Tongue (tissue), 1 donor: ENCODE measurements at regions not wholly inside any gene's neighbourhood (a gene's known extent, or its start where the extent isn't known, plus 50 kb on each side); places are given as distances from the start of the nearest gene placed in this dataset.
"Not testable (repeated sequence)": the region's sequence is repeated elsewhere in the genome, so short reads cannot be mapped to it uniquely, and the experiment has no call there.

Experiments used
- DNase-seq: peaks from one replicate; pipeline ENCODE4 v3.0.0-alpha.2; 2015

DNA sequence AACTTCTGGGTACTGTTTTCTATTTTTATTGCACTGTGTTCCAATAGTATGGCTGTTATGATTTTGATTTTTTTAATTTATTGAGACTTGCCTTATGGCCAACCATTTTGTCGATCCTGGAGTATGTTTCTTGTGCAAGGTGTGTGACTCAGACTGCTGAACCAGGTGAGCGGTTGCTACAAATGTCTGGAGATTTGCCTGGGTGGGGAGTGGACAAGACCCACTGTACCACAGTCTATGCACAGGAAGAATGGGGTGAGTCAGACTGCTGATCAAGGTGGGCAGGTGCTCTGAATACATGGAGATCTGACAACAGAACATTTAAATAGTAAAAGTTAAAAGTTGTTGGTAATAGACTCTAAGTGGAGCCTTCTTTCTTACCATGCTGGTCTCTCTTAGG is 609.2 kb downstream of the CSNK1G3 start:
- DNase-seq: no peak

DNA sequence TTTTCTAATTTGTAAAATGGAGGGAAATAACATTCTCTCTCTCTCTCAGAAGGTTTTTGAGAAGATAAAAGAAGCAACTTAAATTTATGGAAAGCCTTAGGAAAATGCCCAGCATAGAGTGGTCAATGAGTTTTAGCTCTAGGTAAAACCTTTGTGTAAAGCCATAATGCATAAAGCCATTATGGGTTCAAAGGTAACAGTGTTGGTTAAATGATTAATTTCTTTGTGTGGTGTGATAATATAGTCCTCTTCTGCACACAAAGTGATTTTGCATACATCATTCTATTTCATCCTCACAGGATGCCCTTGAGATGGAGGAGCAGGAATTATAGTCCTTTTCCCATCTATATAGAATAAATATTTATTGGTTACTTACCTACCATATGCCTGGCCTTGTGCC is 602.9 kb downstream of the CSNK1G3 start:
- no peak for DNase-seq

DNA sequence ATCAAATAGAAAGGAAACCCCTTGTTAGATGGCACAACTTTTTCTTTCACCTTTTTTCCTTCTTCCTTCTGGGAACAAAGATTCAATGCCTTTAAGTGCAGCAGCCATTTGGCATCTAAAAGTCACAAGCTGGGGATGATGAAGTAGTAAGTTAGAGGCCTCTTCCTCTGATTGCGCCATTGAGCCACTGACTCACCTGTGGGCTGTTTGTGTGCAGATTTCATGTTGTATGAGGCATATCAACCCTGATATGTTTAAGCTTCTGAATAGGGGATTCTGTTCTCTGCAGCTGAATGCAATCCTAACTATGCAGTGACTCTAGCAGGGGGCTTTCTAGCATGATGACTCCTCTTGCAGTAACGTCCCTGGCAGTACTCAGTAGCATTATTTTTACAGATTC is 599.9 kb downstream of the CSNK1G3 start:
- no peak for DNase-seq

DNA sequence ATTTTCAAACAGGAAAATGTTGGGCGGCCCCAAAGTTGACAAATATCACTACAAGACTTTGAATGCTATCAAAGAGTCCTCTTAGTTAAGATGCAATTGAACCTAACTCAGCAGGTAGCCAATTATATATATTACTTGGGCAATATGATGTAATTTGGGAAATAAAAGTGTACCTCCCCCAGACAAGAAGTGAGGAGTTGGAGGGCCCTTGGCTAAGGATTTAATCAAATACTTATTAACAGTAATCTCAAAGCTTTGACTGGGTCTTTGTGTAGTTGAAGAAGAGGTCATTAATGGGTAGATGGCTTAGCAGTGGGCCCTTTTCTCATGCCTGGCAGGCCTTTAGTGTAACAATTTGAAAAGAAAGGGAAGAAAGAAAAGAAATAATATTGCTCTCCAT is 599.0 kb downstream of the CSNK1G3 start:
- no peak for DNase-seq

DNA sequence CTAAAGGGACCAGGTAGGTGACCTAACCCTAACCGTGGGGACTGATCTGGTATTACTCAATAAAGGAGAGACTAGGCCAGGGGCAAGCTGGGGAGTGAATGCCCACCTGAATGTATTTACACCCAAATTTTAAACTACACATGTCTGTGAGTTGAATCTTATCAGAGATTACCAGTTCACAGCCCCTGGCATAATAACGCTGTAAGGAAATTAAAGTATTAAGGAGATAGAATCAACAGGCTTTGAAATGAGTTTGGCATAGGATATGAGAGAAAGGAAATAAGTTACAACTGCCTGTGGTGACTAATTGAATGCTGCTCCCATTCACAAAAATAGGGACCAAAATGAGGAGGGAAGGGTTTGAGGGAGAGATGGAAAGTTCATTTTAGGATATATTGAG is 593.3 kb downstream of the CSNK1G3 start:
- DNase-seq: no peak

DNA sequence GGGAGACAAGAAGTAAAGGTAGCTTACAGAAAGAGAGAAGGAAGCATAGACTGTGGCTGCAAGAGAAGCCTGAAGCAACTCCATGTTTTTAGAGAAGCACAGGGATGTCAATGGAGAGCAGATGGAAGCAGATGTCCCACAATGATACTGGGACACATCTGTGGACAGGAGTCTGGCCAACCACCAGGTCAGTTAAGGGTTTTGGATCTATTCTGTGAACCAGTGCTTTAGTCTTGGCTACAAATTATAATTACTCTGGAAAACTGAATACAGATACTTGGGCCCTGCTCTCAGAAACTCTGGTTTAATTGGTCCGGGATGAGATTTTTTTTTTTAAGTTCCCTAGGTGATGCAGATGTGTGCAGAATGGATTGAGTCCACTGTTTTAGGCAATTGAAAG is 592.8 kb downstream of the CSNK1G3 start:
- peak; percentile 36 for DNase-seq

DNA sequence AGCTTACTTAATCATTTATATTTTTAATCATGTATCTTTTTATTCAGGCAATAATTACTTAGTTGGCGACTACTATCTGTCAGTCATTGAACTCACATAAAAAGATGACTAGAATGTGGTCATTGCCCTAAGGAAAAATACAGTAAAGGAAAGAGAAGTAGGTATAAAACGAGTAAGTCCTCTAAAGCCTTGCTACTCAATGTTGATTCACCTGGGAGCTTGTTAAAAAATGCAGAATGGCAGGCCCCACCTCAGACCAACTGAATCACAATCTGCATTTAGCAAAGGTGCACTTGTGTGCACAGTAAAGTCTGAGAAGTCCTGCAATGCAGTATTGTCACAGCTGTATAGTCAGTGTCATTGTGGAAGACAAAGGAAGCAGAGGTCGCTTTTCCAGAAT is 592.4 kb downstream of the CSNK1G3 start:
- no peak for DNase-seq

DNA sequence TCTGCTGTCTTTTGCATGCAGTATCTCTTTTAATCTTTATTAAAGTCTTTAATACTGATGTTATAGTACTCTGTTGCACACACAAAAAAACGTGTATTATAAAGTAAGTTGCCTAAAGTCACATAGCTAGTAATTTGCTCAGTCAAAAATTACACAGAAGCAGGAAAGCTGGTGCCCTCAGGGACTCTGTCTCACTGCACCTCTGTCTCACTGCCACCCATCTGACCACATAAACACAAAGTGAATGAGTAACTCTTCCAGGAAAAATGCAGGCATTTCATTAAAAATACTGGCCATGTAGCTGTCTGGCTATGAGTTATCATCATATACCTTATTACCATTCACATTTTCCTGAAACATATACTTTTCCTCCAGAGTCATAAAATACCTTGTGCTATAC is 591.7 kb downstream of the CSNK1G3 start:
- DNase-seq: no peak

DNA sequence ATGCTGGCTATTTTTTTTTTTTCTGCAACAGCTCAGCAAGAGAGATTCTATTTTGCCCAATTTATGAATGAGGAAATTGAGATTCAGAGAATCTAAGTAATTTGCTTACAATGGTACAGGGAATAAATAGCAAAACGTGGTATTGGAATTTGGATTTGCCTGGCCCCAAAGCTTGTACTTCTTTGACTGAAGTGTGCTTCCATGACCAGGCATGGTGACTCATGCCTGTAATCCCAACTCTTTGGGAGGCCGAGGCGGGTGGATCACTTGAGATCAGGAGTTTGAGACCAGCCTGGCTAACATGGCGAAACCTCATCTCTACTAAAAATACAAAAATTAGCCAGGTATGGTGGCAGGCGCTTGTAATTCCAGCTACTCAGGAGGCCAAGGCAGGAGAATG is 591.1 kb downstream of the CSNK1G3 start:
- not testable (repeated sequence) for DNase-seq

DNA sequence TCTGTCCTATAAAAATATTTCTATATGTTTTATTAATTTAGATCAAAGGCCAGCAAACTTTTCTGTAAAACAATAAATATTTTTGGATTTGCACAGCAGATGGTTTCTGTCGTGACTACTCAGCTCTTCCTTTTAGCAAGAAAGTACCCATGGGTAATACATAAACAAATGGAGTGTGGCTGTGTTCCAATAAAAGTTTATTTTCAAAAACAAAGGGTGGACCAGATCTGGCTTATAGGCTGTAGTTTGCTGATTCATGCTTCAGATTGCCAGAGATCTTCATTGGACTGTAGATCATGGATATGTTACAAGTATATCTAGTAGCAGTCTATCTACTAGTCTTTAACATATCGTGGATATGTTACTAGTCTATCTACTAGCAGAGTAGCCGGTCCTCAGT is 590.5 kb downstream of the CSNK1G3 start:
- no peak for DNase-seq

DNA sequence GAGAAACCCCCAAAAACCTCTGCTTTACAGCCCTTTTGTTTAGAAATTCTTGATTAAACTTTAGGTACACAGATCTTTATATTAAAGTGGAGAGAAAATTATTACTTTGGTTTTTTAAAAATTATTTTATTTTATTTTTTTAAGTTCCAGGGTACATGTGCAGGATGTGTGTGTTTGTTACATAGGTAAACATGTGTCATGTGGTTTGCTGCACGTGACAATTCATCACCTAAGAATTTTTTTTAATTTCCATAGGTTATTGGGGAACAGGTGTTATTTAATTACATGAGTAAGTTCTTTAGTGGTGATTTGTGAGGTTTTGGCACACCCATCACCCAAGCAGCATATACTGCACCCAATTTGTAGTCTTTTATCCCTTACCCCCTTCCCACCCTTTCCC is 581.7 kb downstream of the CSNK1G3 start:
- no peak for DNase-seq

DNA sequence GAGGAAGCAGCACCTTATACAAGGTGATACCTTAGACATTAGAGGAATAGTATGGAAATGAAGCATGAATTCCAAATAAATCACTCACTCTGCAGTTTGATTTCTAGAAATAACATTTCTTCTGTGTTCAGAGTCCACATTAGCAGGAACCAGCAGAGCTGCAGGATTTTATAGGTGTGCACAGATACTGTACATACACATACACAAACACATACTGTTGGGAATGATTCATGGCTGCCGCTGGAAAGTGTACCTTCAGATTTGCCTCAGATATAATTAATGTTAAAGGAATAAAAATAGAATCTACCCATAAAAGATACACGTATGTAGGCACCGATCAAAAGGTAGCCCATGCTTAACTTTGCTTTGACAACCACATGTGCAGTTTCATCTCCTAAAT is 578.1 kb downstream of the CSNK1G3 start:
- DNase-seq: no peak

DNA sequence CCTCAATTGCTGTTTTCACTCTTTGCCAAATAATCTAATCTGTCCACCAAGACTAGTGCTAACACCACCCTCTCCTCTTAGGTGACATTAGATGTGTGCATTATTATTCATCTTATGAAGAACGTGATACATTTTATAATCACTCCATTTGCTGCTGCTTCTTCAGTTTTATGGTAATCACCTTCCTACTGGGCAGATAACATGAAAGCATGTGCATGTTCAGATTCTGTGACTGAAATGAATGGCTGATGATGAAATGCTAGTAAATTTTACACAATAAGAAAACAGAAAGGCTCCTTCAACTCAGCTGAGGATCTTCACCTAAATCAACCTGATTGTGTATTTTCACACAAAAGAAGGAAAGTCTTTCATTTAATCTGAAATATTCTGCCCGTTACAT is 577.6 kb downstream of the CSNK1G3 start:
- DNase-seq: no peak

DNA sequence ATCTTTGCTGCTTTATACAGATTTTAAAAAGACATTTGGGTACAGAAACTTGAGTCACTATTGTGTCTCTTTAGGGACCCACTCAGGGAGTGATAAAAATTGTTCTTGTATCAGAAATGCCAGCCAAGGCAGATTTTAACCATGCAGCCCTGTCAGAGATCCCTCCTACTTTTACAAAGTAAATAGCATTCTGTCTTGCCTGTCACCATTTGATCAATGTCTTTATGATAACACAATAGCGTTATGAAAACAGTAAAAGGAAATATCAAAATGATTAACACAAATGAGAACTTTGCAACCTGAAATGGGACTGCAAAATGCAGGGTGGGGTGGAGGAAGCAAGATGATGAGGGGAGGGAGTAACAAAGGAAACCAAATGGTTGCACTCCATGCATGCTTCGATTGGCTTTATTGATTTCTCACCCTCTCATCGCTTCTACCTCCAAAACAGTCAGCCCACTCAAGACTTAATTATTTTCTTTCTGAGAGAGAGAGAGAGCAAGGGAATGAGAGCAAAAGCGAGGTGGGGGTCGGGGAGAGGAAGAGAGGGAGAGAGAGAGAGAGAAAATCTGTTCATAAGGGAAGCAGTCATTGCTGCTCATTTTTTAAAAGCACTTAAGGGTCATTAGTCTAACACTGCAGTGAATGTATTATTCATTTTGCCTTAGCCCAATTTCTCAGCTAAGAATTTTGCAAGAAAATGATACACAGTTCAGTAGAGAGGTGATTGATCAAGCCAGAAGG is 576.5 kb downstream of the CSNK1G3 start:
- DNase-seq: no peak

DNA sequence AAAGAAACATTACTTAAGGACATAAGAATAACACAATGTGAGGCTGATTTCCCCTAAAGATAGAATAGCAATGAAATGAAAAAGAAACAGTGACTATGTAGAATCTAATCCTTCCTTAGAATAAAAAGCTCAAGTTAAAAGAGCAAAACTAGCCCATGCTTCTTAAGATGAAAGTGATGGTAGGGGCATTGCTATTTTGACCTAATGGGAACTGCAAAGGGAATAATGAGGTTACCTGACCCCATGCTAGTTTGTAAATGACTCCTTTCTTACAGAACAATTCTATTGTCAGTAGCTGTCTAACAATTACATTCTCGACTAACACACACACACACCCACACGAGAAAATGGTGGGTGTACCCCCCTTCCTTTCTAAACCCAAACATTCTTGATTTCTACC is 575.8 kb downstream of the CSNK1G3 start:
- DNase-seq: no peak

DNA sequence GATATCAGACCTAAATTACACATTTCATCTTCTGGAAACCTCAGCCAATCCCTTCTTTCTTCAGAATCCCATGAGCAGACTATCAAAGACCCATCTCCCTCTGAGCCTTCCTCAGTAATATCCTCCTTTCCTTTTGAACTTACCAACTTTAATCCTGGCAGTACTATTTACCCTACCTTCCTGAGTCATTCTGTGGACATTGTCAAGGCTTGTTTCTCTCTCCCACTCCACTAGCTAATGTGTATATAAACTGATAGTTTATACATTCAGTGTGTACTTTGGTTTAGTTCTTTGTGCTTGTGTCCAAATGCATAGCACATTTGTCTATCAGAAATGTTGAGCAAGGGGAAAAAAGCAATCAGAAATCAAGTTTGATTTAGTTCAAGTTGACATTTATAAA is 568.3 kb downstream of the CSNK1G3 start:
- DNase-seq: peak; percentile 6

DNA sequence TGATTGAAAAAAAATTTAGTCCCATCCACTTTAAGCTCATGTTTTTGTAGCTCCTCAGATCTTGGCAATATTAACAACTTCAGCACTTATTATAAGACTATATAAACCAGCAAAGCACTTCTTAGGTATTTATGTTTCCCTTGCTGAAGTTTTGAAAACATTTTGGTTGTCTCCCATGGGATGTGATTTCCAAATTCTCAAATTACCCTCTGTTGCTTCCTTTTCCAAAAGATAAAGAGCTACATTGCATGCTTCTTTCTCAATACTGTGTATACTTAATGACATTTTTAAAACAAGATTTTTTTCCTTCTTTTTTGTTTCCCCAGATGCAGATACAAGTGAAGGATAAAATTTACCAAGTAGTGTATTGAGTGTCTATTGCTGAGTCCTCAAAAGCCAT is 567.1 kb downstream of the CSNK1G3 start:
- no peak for DNase-seq

DNA sequence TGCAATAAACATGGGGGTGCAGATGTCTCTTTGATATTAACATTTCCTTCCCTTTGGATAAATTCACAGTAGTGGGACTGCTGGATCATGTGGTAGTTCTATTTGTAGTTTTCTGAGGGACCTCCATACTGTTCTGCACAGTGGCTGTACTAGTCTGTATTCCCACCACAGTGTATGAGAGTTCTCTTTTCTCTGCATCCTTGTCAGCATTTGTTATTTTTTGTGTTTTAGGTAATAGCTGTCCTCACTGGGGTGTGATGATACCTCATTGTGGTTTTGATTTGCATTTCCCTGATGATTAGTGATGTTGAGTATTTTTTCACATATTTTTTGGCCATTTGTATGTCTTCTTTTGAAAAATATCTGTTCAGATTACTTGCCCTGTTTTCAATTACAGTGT is 562.5 kb downstream of the CSNK1G3 start:
- DNase-seq: no peak

DNA sequence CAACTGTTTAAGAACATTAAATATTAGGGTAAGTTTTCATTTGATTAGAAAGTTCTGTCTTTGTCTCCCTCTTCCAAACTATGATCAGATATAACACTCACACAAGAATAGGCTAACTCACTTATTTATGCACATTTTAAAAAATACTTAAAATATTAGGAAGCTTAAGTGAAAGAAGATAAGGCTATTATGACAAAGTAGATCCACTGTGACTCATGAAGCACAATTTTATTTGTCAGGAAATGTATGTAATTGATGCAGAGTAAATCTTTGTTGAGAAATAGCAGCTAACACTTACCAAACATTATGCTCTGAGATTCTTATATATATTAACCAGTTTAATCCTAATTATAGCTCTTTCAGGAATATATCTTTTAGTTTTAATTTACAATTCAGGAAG is 560.6 kb downstream of the CSNK1G3 start:
- DNase-seq: no peak

DNA sequence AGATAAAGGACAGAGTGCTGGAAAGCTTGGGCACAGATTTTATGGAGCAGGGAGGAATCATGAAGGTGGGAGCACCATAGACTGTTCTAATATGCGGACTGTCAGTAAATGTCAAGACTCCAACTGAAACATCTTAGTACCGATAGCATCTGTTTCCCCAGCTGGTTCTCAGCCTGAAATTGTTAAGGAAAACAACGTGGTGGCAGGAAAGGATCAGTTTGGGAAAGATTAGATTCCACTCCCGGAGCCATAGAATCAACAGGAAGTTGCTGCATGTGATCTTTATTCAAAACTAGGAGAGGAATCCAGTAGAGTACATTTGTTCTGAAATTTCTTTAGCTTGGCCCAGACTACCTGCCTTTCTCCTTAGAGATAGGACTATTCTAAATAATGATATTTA is 559.1 kb downstream of the CSNK1G3 start:
- DNase-seq: no peak

DNA sequence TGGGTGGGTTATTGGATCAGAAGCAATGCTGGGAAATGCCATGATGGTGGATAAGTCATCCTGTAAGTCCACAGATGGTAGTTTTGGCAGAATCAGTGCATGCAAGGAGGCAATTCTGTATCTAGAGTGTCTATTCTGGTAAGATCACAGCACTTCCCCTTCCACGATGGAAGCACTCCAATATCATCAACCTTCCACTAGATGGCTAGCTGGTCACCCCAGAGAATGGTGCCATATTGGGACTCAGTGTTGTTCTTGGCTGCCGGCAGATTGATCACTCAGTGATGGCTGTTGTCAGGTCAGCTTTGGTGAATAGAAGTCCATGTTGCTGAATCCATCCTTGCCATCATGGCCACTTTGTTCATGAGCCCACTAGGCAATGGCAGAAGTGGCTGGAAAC is 553.5 kb downstream of the CSNK1G3 start:
- DNase-seq: no peak

DNA sequence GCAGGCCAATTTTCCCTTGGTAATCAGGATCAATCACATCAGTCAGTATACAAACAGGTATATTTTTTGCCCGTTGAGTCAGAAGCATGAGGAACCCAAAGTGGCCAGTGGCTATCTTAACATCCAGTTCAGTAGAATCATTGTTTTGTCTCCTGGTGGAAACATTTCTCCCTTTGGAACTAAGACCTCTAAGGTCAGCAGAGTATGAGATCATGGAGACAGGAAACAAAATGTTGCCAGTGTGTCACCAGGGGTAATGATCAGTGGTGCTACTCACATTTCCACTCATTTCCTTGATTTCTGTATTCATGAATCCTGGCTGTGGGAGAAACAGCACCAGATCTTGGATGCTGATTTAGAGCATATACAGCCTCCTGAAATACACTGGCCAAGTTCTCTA is 553.0 kb downstream of the CSNK1G3 start:
- no peak for DNase-seq

DNA sequence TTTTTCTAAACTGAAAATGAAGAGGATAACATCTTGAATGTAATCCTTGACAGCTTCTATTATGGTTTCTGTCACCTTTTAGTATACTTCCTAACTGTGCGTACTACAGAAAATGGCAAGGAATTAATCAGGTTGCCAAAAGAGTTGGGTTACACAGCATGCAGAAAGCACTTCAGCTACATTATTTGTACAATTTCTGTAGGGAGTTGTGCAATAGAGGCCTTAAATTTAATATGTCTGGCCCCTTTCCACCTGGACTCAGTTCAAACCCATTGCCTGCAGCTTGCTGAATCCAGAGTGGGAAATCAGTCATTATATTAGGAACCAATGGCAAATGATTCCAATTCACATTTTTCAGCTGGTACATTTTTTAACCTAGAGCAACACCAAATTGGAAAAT is 549.7 kb downstream of the CSNK1G3 start:
- peak; percentile 87 for DNase-seq

DNA sequence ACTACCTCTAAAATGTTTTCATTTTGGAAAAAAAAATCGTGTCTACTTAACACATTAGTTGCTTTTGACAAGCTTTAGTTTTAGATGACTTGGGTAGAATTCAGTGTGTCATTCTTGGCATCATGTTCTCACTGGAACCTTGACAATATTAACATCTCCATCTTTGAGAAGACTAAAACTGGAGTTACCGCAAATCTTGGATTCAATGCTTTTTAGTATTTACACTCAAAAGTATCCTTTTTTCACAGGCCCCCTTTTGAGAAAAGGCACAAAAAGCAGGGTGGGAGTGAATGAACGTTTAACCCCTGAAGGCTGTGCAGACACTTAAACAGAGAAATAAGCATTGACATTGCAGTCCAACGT is 549.1 kb downstream of the CSNK1G3 start:
- peak; percentile 55 for DNase-seq

DNA sequence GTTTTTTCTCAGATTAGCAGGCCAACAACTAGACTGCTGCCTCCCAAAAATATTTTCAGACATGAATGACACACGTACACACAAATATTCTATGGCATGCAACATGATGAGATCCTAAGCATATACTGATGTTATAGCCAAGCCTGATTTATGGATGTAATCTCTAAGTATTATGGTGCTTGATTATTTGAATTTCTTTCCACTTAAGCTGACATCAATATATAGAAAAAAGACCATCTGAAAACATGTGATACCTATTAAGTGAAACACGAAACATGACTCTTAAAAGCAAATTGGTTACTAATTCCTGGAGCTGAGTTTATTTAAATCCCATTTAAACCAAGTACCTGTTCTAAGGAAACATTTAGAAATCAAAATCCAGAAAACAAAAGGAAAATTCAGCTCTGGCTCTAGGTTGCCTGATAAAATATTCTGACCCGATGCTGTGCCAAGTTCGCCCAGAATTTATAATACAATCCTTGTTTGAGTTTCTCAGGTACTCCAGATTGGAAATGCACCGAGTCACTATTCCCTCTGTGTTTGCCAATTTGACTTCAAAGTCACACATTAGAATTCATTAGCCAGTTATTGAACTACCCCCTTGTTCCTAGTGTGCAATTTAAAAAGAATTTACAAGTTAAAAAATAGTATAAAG is 548.6 kb downstream of the CSNK1G3 start:
- DNase-seq: no peak
